ENCODE measurements at regions not wholly inside any gene's neighbourhood (a gene's known extent, or its start where the extent isn't known, plus 50 kb on each side); places are given as distances from the start of the nearest gene placed in this dataset.
"Not testable (repeated sequence)": the region's sequence is repeated elsewhere in the genome, so short reads cannot be mapped to it uniquely, and the experiment has no call there.

GRCh38 chr7:81014908-81015307, 96.1 kb upstream of the SEMA3C start:
- DNase-seq, result no peak

GRCh38 chr7:81014266-81014665, 95.4 kb upstream of the SEMA3C start:
- DNase-seq, result no peak

GRCh38 chr7:81013083-81013817, 94.4 kb upstream of the SEMA3C start:
- DNase-seq, result no peak

- no peak for DNase-seq
These were observed 90.0 kb upstream of the SEMA3C start for GRCh38 chr7:81008901-81009300.

DNA sequence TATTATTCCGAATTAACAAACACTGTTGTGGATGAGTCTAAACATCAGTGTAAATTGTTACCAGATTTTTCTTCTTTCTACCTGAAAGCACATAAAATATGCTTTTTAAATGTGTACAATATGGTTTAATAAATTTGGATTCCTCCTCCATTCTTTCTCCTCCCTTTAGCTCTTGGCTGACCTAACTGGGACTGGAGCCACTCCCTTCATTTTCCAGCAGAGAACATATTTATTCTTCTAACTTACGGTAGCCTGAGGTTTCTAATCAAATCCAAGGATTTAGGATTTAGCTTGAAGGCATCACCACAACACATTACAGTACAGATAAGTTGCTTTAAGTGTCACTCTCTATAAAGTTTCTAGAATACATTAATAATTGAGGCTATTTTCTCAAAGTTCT, 88.2 kb upstream of the SEMA3C start:
- DNase-seq, result no peak

DNA sequence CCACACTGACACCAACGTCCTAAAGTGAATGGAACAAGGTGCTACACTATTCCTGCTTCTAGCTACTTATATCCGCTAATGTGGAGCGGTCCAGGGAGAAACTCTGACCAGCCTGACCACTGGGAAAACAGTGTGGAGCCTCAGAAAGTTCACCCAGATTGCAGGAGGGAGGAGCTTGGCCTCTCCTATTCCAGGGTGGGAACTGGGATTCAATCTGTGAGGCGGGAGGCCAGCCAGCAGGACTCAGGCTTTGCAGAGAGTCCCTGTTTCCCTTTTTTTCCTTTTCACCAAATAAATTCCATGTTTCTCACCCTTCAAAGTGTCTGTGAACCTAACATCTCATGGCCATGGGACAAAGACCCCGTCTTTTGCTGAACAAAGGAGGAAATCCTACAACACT, 86.4 kb upstream of the SEMA3C start:
- DNase-seq, result no peak

DNA sequence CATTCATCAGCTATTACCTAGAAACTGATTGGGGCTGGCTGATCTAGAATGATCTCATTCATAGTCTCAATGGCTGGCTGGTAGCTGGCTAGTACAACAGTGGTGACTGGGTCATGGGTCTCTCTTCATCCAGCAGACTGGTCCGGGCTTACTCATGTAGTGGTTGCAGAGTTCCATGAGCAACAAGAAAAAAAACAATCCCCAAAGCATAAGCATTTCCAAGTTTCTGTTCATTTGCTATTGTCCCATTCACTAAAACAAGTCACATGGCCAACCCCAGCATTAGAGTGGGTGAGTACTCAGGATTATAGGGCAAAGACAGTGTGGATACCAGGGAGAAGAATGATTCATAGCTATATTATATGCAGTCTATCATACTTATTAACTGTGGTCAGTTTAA, 85.2 kb upstream of the SEMA3C start:
- DNase-seq, result no peak

GRCh38 chr7:81003326-81003725, 84.5 kb upstream of the SEMA3C start:
- DNase-seq, result no peak

- DNase-seq, result no peak
These were observed 83.6 kb upstream of the SEMA3C start for GRCh38 chr7:81002421-81002820.

- no peak for DNase-seq
These were observed 80.9 kb upstream of the SEMA3C start for GRCh38 chr7:80999771-81000170.

GRCh38 chr7:80999100-80999499, 80.2 kb upstream of the SEMA3C start:
- DNase-seq, result no peak

GRCh38 chr7:80997841-80998240, 79.0 kb upstream of the SEMA3C start:
- peak; percentile 67 for DNase-seq

- not testable (repeated sequence) for DNase-seq
These were observed 77.4 kb upstream of the SEMA3C start for GRCh38 chr7:80996236-80996635.

DNA sequence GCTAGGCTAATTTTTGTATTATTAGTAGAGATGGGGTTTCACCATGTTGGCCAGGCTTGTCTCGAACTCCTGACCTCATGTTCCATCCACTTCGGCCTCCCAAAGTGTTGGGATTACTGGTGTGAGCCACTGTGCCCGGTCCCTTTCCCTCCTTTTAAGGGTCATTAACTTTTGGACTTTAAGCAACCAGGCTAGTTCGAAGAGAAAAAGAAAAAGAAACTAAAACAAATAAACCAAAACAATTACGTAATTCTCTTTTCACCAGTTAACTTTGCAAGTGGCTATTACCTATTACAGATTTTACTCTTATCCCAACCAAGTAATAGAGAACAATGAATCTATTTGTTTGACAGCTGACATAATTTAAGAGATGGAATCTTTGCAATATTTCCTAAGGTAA, 72.8 kb upstream of the SEMA3C start:
- DNase-seq, result no peak

GRCh38 chr7:80984619-80985018, 65.8 kb upstream of the SEMA3C start:
- no peak for DNase-seq

- DNase-seq, result no peak
These were observed 62.6 kb upstream of the SEMA3C start for GRCh38 chr7:80981405-80981804.

DNA sequence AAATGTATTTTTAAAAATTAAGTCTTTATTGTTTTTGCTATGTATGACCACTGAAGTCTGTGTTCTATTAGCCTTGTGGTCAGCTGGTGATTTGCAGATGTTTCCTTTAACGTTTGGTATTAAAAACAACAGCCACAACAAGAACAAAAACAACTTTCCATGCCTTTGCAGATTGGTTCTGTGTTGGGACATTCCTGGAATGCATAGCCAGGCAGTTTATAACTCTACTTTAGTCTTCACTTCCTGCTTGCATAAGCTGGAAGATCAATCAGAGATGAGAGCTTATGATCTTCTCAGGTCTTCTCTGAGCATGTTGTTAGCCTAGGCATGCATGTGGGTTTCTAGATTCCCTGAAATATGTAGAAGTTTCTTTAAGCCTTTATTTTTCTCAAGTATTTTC, 58.9 kb upstream of the SEMA3C start:
- no peak for DNase-seq

GRCh38 chr7:80974396-80975358, 55.8 kb upstream of the SEMA3C start:
- DNase-seq, result no peak

- no peak for DNase-seq
These were observed 52.4 kb upstream of the SEMA3C start for GRCh38 chr7:80971225-80971624.
